GM12875 (cell line): ENCODE measurements at regions not wholly inside any gene's neighbourhood (a gene's known extent, or its start where the extent isn't known, plus 50 kb on each side); places are given as distances from the start of the nearest gene placed in this dataset.

Experiments
- H3K4me3 ChIP-seq: one replicate; pipeline ENCODE4 v1.5.1; 2011; ENCODE audit warnings: low read depth, low read length, control low read depth
- TF ChIP-seq, protein P1 (sequence below): IDR thresholded peaks from 2 replicates; pipeline ENCODE4 v1.5.1; 2011; ENCODE audit warnings: low read depth, mild to moderate bottlenecking, control low read depth, inconsistent platforms, low read length, moderate library complexity, borderline replicate concordance; ENCODE audit not compliant: insufficient read depth

DNA sequence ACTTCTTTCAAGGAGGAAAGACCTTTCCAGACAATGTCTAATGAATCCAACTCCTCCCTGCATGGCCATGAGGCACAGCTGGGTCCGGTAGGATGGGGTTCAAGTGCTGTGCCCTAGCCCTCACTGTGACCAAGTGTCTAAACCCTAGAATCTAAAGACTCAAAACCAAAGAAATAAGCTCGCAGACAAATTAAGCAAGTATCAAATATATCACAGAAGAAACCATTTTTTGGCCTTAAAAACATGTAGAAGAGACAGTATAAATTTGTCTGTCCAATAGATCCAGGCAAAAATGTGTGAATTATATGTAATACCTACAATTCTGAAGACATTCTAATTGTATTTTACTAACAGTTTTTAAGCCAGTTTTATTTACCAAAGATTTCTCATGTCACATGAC lies 56.4 kb upstream of the WDR17 start:
- TF ChIP-seq, protein P1, sequence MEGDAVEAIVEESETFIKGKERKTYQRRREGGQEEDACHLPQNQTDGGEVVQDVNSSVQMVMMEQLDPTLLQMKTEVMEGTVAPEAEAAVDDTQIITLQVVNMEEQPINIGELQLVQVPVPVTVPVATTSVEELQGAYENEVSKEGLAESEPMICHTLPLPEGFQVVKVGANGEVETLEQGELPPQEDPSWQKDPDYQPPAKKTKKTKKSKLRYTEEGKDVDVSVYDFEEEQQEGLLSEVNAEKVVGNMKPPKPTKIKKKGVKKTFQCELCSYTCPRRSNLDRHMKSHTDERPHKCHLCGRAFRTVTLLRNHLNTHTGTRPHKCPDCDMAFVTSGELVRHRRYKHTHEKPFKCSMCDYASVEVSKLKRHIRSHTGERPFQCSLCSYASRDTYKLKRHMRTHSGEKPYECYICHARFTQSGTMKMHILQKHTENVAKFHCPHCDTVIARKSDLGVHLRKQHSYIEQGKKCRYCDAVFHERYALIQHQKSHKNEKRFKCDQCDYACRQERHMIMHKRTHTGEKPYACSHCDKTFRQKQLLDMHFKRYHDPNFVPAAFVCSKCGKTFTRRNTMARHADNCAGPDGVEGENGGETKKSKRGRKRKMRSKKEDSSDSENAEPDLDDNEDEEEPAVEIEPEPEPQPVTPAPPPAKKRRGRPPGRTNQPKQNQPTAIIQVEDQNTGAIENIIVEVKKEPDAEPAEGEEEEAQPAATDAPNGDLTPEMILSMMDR: no peak
- no peak overlapping the region for H3K4me3 ChIP-seq

DNA sequence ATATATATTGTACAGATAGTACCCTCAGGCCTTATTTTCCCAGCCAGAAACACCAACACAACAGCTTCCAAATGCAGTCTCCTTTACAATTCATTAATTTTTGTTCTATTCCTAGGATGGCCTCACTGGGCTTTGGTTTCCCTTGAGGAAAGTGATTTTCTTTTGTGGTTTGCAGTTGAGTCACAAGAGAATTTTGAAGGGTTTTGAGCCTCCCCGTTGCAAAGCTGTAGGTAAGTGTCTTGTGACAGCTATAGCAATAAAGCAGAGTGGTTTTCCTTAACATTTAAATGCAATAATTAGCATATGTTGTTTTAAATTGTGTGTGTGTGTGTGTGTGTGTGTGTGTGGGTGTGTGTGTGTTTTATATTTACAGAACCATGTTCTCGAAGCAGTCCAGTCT lies 54.1 kb upstream of the WDR17 start:
- H3K4me3 ChIP-seq: no peak overlapping the region
- TF ChIP-seq, protein P1: no peak

DNA sequence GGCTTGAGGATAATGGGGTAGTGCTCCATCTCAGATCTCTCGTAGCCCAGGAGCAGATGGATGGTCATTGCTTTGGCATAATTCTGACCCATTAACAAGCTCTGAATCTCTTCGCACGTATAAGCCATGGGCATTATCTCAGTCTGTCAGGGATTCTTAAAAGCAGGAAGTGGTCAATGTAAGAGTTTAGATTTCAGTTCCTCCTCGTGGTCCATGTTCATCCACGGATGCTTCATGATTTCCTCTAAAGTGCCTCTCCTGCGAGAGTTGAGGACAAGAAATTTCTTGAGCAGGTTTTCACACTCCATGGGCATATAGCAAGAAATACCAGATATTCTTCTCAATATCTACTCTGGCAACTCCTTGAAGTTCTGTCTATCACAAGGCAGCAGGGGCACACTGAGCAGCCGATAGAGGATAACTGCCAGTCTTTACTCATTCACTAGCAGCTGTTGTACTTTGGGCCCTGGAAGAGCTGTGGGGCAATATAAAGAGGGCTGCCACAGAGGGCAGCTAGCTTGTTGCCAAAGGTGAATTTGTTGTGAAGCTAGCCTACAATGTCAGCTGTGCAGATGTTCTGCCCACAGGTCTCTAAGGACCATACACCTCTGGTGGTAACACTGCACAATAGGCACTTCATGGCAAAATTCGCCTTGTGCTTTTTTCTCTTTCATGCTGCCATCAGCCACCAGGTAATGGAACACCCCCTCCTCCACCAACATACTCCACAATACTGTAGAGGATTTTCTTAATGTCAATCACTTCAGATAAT lies 52.0 kb upstream of the WDR17 start:
- TF ChIP-seq, protein P1: no peak
- no peak overlapping the region for H3K4me3 ChIP-seq

DNA sequence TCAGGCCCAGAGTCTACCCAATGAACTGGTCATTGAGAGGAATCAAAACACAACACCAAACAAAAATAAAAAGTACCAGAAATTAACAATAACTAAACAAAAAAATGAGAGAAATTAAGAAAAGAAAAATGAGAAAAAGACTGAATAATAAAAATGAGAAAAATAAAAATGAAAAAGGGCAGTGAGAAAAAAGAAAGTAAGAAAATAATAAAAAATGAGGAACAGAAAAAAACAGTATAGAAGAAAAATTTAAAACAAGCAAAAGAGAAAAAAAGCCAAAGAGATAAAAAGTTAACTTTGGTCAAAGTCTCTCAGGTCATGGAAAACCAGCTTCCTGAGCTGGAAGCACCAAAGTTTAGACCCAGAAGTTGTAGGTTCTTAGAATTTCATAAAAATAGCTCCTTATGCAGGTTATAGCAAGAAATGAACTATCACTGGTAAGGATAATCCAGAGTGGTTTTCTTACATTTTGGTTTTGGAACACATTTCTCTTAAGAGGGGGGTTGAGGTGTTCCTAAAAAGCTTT lies 51.0 kb upstream of the WDR17 start:
- no peak overlapping the region for H3K4me3 ChIP-seq
- TF ChIP-seq, protein P1: no peak
